ENCODE measurements at regions not wholly inside any gene's neighbourhood (a gene's known extent, or its start where the extent isn't known, plus 50 kb on each side); places are given as distances from the start of the nearest gene placed in this dataset.

- TF ChIP-seq CTCF (IDR thresholded peaks at IDR 0.05; ENCODE audit: low read depth, low read length, missing input control) = no peak
- no peak for TF ChIP-seq GABPA (IDR thresholded peaks at IDR 0.05 in 1 of 2, conservative IDR thresholded peaks at IDR 0.05 in 1 of 2)
- TF ChIP-seq YY1 (IDR thresholded peaks at IDR 0.05) = no peak
- TF ChIP-seq FOXA2 (IDR thresholded peaks at IDR 0.05) = no peak
- TF ChIP-seq NR2F2 (IDR thresholded peaks at IDR 0.05) = no peak
- no peak for TF ChIP-seq TAF1 (conservative IDR thresholded peaks at IDR 0.05)
- no peak for TF ChIP-seq REST (IDR thresholded peaks at IDR 0.05)
- no peak for TF ChIP-seq MAX (IDR thresholded peaks at IDR 0.05)
- no peak for TF ChIP-seq SP1 (IDR thresholded peaks at IDR 0.05)
- no peak for TF ChIP-seq ATF3 (IDR thresholded peaks at IDR 0.05)
- no peak for TF ChIP-seq RAD21 (IDR thresholded peaks at IDR 0.05)
Observed at GRCh38 chr11:119793335-119793984, 64.5 kb upstream of the NECTIN1 start.

Data from liver (tissue), 3 donors.